Forelimb muscle (tissue), 1 donor: ENCODE measurements at regions not wholly inside any gene's neighbourhood (a gene's known extent, or its start where the extent isn't known, plus 50 kb on each side); places are given as distances from the start of the nearest gene placed in this dataset.
"Not testable (repeated sequence)": the region's sequence is repeated elsewhere in the genome, so short reads cannot be mapped to it uniquely, and the experiment has no call there.

ENCODE experiments used
- DNase-seq: peaks from one replicate; pipeline ENCODE4 v3.0.0-alpha.2; 2013; ENCODE audit warnings: low read depth

DNA sequence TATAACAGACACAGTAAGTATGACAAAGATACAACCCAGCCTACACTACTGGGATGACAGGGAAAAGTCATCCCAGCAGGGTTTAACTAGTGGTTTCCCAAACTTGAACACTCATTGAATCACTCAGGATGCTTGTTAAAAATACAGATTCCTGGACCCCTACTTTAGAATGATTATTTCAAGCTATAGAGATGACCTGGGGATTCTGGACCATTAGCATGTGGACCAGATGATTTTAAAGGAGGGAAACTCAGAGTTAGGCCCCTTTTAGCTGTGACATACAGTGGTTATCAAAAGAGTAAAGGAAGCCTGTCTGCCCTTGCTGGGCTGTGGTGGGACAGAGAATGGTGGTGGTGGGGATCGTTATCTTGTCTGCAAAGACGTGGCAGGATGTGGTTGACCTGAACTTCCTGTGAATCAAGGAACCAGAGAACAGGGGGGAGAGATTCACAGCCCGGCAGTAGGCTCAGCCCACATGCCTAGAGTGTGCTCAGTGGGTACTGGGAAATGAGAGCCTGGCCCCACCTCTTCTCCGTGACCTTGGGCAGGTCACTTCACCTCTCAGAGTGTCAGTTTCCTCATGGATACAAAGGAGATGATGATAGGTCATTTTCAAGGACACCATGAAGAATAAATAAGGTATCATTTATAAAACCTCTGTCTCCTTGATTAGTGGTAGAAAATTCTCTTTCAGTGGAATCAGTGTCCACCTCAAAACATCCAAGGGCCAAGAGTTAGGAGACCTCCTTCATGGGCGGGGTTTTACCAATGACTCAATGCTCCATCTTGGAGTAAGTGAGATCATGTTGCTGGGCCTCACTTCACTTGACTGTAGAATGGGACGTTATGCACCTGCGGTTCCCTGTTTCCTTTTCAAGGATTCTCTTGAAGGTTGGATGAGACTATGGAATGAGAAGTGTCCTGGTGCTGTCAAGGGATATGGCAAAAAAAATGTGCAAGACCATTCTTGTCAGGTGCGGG, 306.5 kb downstream of the RPLP1 start:
- no peak for DNase-seq

DNA sequence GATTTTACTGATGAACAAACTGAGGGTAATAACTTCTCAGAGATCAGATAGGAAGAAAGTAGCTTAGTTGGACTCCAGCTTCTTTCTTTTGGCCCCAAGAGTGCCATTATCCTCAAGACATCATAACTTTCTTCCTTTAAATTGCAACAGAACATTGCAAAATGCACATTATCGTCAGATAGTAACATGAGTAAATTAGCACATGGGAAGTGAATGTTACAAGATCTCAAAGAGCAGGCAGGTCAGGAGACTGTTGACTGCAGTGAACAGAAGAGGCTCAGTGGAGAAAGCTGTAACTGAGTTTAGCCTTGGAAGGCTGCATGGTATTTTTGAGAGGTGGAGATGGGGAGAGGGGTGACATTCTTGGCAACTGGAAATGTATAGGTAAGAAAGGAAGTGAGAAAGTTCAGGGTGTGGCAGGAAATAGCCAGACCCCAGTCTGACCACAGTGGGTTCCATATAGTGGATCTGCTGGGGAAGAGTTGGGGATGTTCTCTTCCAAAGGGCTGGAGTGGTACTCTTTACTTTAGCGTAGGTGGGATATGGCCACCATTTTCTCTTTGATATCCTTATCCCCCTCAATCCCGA, 307.7 kb downstream of the RPLP1 start:
- DNase-seq: no peak

DNA sequence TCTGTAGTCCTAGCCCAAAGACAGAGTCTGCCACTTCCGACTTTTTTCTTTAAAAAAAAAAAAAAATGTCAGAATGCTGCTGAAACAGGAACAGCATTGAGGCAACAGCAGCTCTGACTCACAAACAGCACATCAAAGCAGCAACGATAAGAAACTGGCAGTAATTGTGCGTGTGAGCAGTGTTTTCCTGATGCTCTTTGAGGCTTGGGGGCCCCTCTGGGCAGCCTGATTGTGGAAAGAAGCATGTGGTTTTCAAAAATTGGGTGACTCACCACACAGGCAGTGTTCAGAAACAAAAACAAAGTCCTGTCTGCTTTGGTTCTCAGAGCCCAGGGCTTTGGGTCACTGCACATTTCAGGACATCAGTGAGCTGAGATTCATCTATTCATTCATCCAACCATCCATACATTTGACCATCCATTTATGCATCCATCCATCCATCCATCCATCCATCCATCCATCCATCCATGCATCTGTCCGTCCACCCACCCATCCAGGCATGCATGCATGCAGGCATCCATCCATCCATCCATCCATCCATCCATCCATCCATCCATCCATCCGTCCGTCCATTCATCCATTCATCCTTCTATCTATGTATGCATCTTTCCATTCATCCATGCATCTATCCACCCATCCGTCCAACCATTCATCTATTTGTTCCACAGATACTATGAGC, 308.4 kb downstream of the RPLP1 start:
- no peak for DNase-seq

DNA sequence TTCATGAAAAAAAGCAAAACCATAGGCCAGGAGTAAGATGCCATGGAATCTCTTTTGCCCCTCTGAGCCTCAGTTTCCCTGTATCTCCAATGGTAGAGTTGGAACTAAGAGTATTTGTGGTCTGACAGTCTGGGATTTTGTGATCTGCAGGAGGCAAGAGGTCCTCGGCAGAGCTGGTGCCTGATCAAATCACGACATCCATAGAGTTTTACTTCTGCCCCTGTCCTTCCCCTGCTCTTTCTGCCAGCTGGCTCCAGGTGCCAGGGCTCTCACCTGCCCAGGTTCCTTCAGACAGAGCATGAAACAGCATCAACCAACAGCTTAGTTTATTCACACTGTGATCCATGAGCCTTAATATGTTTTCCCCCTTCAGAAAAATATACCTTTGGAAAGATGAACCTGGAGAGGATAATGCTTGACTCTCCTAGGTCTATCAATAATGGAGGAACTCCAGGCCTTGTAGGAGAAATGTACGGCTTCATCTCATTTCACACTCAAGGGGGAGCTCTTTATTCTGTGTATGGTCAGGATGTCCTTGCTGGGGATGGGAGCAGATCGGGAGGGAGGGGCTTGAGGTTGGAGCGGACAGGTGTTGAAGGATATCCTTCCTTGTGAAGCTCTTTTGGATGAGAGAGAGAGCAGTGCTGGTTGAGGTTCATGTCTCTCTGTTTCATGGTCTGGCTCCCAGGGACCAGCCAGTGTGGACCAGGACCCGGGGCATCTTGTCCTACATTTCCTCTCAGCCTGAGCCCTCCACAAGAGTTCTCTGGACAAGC, 309.9 kb downstream of the RPLP1 start:
- no peak for DNase-seq

DNA sequence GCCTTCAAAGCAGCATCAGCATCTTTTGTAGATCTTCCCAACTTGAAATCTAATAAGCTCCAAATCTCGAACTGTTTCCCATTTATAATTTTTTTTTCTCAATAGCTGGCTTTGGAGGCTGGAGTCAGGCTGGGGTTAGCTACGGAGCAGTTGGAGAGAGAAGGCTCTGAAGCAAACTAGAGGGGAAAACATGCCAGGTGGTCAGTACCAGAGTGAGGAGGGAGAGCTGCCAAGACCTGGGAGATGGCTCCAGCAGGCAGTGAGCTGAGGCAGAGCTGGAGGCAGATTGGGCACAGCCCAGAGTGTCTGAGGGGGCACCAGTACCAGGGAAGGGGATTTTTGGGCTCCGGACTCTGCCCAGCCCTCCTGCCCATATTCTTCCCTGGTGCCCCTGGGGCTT, 311.2 kb downstream of the RPLP1 start:
- DNase-seq: no peak

DNA sequence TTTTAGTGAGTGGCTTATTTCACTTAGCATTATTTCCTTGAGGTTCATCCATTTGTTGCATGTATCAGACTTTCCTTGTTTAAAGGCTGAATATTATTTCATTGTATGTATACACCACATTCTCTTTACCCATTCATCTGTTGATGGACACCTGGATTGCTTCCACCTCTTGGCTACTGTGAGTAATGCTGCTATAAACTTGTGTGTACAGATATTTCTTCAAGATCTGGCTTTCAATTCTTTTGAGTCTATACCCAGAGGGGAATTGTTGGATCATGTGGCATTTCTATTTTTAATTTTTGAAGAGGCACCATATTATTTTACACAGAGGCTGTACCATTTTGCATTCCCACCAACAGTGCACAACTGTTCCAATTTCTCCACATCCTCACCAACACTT, 313.5 kb downstream of the RPLP1 start:
- DNase-seq: no peak

DNA sequence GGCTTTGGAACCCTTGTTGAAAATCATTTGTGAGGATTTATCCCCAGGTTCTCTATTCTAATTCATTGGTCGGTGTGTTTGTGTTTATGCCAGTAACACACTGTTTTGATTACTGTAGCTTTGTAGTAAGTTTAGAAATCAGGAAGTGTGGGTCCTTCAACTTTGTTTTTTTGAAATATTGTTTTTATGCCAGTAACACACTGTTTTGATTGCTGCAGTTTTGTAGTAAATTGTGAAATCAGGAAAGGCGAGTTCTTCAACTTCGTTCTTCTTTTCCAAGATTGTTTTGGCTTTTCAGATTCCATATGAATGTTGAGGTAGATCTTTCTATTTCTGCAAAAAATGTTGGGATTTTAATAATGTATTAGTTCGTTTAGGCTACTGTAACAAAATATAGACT, 314.6 kb downstream of the RPLP1 start:
- DNase-seq: no peak

DNA sequence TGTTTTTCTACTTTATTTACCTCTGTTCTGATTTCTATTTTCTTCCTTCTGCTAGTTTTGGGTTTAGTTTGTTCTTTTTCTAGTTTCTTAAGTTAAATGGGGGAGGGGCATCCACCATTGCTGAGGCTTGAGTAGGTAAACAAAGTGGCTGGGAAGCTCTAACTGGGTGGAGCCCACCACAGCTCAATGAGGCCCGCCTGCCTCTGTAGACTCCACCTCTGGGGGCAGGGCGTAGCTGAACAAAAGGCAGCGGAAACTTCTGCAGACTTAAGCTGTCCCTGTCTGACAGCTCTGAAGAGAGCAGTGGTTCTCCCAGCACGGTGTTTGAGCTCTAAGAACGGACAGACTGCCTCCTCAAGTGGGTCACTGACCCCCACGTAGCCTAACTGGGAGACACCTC, 316.7 kb downstream of the RPLP1 start:
- not testable (repeated sequence) for DNase-seq

DNA sequence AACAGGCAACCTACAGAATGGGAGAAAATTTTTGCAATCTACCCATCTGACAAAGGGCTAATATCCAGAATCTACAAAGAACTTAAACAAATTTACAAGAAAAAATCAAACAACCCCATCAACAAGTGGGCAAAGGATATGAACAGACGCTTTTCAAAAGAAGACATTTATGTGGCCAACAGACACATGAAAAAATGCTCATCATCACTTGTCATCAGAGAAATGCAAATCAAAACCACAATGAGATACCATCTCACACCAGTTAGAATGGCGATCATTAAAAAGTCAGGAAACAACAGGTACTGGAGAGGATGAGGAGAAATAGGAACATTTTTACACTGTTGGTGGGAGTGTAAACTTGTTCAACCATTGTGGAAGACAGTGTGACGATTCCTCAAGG, 321.6 kb downstream of the RPLP1 start:
- DNase-seq: not testable (repeated sequence)

DNA sequence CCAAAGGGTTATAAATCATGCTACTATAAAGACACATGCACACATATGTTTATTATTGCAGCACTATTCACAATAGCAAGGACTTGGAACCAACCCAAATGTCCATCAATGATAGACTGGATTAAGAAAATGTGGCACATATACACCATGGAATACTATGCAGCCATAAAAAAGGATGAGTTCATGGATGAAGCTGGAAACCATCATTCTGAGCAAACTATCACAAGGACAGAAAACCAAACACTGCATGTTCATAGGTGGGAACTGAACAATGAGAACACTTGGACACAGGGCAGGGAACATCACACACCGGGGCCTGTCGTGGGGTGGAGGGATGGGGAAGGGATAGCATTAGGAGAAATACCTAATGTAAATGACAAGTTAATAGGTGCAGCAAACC, 322.1 kb downstream of the RPLP1 start:
- not testable (repeated sequence) for DNase-seq

DNA sequence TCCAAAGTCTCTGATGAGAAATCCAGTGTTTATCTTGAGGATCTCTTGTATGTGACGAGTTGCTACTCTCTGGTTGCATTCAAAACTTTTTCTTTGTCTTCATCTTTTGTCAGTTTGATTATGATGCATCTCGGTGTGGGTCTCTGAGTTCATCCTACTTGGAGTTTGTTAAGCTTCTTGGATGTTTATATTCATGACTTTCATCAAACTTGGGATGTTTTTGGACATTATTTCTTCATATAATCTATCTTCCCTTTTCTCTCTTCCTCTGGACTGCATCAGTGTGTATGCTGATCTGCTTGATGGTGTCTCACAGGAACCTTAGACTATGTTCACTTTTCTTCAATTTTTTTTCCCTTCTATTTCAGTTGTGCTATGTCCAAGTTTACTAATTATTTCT, 320.4 kb downstream of the TLE3 start:
- no peak for DNase-seq

DNA sequence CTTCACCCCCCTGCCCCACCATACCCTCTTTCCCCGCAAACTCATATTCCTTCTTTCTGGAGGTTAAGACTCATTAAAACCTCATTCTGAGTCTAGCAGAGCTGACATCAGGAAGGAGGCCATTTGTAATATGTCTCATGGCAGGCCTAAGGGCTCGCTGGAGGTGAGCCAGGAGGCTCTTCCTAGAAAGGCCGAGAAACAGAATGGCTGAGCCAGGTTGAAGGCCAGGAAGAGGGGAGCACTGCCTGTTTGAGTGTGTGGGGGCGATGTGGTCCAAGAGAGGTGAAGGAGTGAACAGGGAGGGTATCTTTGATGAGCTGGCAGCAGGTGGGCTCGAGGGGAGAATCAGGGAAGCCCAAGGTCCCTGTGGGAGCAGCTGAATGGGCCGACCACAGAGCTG, 317.3 kb downstream of the TLE3 start:
- no peak for DNase-seq

DNA sequence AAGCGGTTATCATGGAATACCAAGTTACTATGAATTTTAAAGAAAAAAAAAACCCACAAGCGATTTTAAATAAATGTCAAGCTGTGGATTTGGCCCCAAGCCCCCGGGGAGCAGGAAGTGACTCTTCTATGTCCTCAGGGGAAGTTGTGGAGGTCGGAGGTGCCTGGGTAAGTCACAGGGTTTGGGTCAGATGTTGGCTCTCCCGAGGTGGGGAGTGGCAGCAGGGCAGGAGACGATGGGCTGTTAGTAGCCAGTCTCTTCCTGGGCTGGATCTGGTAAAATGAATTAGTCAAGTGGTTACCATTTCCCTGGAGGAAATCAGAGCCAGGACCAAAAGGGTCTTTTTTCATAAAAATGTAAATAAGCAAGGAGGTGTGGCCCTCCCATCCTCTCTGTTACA, 316.7 kb downstream of the TLE3 start:
- DNase-seq: no peak

DNA sequence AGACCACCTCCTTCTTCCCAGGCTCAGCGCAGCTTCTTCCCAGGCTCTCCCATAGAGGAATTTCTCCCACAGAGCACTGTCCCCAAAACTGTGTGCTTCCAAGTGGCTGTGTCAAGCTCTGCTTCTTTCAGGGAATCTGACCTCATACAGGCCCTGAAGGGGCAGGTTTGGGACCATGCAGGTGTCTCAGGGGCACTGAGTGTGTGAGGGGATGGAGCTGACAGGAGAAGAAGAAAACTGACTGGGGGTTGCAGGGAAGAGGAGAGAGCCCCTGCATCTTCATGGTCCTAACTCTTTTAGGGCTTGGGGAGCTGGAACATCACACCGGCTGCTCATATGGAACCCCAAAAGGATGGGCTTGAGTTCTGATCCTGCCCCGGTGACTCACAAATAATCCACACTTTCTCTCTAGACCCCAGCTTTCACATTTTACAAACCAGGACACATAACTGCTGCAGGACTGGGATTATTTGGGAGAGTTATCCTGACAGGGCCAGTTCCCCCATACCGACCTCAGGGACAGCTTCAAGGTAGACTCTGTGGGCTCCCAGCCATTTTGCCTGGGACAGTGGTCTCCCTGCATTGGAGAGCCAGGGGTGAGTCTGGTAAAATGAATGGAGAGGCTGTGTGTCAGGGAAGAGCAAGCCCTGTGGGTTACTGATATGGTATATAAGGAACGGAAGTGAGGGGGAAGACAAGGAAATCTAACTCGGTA, 316.1 kb downstream of the TLE3 start:
- no peak for DNase-seq

DNA sequence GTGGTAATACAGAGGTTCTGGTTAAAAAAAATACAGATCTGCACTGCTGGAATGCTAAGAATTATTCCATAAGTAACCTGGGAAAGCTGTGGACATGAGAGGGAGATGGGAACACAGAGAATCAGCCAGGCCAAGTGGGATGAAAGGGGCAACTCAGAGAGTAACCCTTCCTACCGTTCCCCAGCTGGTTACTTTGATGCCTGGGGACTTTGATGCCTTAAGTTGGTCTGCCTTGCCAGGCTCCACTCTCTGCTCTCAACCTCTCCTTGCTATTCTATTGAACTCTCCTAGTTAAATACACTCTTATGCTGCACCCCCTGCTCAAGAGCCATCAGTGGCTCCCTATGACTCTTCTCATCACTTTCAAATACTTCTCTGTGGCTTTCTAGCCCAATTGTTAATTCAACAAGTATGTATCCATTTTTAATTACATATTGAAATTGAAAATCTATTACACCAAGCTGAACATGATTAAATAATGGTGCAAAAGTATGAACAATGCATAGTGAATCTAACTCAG, 315.5 kb downstream of the TLE3 start:
- DNase-seq: no peak

DNA sequence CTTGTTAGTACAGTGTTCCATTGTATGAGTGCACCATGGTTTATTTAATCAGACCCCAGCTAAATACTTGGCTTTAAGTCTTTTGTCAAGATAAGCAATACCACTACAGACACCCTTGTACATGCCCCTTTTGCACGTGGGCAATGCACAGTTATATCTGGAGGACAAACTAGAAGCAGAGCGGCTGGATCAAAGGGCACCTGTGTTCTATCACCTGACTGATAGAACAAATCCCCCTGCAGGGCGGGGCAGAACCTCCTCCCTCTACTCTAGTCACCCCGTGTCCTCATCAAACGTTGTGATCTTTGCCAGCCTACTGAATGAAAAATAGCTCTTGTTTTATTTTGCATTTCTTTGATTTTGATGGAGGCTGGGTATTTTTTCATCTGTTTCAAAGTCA, 314.9 kb downstream of the TLE3 start:
- DNase-seq: no peak

DNA sequence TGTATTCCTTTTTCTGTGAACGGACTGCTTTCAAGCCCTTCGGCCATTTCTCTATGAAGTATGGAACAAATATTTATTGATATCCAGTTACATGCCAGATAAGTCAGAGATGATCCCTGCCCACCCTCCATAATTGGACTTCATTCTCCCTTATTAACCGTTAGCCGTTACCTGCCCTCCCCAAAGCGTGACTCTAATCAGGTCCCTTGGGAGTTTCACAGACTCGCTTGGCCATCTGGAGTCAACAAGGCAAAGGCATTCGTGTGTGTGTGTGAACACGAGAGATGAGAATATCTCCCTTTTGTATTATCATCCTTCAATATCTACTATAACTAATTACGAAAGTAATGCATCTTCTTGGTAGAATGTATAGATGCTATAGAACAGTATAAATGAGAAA, 314.5 kb downstream of the TLE3 start:
- DNase-seq: no peak

DNA sequence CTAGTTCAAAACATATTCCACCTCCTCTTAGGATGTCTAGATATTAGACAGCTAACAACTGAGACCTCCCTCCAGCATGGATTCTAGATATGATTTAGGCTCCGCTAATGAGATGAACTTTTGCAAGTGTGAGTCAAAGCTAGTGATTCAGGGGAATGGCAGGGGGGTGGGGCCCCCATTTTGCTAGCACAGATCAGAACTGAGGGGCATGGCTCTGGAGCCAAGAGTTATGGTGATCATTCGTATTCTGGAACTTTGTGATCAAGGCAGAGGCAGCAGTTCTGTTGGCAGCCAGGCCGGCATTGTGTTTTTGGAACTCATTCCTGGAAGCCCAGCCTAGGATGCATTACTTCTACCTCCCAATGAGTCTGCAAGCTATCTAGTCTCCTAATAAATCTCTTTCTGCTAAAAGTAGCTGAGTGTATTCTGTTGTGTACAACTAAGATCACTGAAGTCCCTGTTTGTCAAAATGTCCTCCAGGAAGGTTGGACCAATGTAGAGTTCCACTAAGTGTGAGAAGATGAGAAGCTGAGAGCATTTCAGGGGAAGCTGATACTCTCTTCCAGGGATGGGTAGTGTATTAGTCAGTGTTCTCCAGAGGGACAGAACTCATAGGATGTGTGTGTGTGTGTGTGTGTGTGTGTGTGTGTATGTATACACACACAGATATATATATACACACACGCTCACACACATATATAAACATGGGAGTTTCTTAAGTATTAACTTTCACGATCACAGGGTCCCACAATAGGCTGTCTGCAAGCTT, 312.7 kb downstream of the TLE3 start:
- DNase-seq: no peak

DNA sequence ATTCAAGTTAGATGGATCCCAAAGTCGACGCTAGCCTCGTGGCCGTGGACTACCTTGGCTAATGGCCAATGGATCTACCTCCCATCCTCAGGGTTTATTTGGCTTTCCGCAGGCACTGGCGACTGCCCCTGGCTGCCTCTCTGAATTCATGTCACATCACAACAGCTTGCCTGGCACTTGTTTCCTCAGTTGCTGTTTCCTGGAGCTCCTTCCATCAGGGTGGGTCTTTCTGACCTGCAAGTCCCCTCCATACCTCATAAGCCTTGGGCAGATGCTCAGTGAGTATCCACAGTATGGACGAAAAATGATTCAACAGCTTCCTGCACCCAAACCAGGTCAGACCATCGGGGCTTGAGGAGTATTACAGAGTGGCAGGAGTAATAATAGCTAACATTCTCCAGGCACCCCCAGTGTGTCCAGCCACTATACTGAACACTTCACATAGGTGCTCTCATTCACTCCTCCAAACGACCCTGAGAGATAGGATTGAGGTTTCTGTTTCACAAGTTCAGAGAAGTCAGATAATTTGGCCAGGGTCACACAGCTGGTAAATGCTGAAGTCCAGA, 311.5 kb downstream of the TLE3 start:
- no peak for DNase-seq

DNA sequence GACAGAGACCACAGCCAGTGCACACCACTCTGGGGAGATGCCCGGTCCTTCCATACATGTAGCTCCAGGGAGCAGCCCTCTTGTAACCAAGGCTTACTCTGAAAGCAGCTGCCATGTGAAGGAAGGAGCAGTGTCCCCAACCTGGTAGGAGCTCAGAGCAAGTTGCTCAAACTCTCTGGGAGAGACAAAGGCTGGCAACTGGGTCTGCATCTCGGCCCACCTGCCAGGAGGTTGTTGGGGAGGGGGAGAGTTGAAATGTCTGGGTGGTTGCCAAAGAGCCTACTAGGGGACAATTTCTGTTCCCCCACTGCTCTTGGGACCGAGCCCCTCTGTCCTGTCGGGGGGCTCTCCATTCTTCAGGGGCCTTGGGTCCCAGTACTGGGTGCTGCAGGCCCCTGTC, 309.9 kb downstream of the TLE3 start:
- no peak for DNase-seq
